KMS-11 (cell line): ENCODE measurements at regions not wholly inside any gene's neighbourhood (a gene's known extent, or its start where the extent isn't known, plus 50 kb on each side); places are given as distances from the start of the nearest gene placed in this dataset.
A peak's percentile ranks its signal among the peaks of the same experiment; 100 is the strongest.

Experiments used
- H2AFZ ChIP-seq: fragments of 200-600 bp; sonication (generic); 2 replicates; pipeline ENCODE4 v1.6.1; 2016; ENCODE audit warnings: antibody characterized with exemption, mixed run types, low read depth
- H3K27ac ChIP-seq: fragments of 200-600 bp; sonication (generic); 2 replicates; pipeline ENCODE4 v1.6.1; 2016; ENCODE audit warnings: mild to moderate bottlenecking, mixed run types
- H3K27me3 ChIP-seq: fragments of 200-600 bp; sonication (generic); 2 replicates; pipeline ENCODE4 v1.6.1; 2017; ENCODE audit warnings: mild to moderate bottlenecking, low read depth, mixed run types, moderate library complexity; ENCODE audit not compliant: insufficient read depth
- H3K36me3 ChIP-seq: fragments of 200-600 bp; sonication (generic); 2 replicates; pipeline ENCODE4 v1.6.1; 2017; ENCODE audit warnings: mild to moderate bottlenecking, mixed run types; ENCODE audit not compliant: insufficient read depth
- H3K4me1 ChIP-seq: fragments of 200-600 bp; sonication (generic); 2 replicates; pipeline ENCODE4 v1.6.1; 2016; ENCODE audit warnings: mild to moderate bottlenecking, low read depth, mixed run types; ENCODE audit not compliant: poor library complexity, severe bottlenecking
- H3K4me2 ChIP-seq: fragments of 200-600 bp; sonication (generic); 2 replicates; pipeline ENCODE4 v1.7.0; 2016; ENCODE audit warnings: mild to moderate bottlenecking, mixed run types
- H3K4me3 ChIP-seq: fragments of 200-600 bp; sonication (generic); IDR thresholded peaks from 2 replicates; pipeline ENCODE4 v1.6.1; 2017; ENCODE audit warnings: low read depth, low read length, mixed read lengths; ENCODE audit not compliant: insufficient read depth
- H3K79me2 ChIP-seq: fragments of 200-600 bp; sonication (generic); 2 replicates; pipeline ENCODE4 v1.6.1; 2016; ENCODE audit warnings: low read depth, mixed run types; ENCODE audit not compliant: insufficient read depth
- H3K9ac ChIP-seq: fragments of 200-600 bp; sonication (generic); 2 replicates; pipeline ENCODE4 v1.6.1; 2016; ENCODE audit warnings: mild to moderate bottlenecking, mixed run types
- H4K20me1 ChIP-seq: fragments of 200-600 bp; sonication (generic); 2 replicates; pipeline ENCODE4 v1.6.1; 2016; ENCODE audit warnings: mild to moderate bottlenecking, mixed run types; ENCODE audit not compliant: insufficient read depth
- TF ChIP-seq, protein P1 (sequence below): fragments of 200-600 bp; sonication (generic); conservative IDR thresholded peaks from 2 replicates; pipeline ENCODE4 v1.6.1; 2017; ENCODE audit warnings: low read depth, mild to moderate bottlenecking, antibody characterized with exemption, low read length, moderate library complexity, mixed read lengths

DNA sequence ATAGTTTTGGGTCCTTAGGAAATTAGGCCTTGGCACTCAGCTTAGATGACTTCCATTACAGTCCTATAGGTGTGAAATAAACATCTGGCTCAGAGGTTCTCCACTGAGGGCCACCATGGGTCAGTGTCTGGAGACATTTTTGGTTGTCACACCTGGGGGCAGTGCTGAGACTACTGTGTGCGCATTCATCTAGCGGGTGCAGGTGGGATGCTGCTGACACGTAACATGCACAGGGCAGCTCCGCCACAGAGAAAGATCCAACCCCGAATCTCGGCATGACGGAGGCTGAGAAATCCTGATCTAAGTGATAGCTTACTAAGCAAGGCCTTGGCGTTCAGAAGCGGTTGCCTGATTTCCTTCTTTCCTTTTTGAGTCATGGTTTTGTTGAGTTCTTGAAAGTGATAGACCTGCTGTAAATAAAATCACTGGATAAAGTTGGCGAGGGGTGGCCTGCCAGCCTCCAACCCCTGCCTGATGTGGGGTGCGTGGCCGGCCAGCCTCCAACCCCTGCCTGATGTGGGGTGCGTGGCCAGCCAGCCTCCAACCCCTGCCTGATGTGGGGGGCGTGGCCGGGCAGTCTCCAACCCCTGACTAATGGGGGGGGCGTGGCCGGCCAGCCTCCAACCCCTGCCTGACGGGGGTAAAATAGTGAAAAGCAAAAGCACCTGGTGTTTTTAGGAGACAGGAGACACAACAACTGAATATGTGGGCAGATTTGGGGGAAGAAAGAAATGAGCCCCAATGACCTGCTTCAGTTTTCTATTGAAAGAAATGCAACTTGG lies 158.1 kb downstream of the CDH26 start:
- H3K4me2 ChIP-seq = no peak overlapping the region
- H4K20me1 ChIP-seq = no peaks in the 10 kb centered on the region
- TF ChIP-seq, protein P1, sequence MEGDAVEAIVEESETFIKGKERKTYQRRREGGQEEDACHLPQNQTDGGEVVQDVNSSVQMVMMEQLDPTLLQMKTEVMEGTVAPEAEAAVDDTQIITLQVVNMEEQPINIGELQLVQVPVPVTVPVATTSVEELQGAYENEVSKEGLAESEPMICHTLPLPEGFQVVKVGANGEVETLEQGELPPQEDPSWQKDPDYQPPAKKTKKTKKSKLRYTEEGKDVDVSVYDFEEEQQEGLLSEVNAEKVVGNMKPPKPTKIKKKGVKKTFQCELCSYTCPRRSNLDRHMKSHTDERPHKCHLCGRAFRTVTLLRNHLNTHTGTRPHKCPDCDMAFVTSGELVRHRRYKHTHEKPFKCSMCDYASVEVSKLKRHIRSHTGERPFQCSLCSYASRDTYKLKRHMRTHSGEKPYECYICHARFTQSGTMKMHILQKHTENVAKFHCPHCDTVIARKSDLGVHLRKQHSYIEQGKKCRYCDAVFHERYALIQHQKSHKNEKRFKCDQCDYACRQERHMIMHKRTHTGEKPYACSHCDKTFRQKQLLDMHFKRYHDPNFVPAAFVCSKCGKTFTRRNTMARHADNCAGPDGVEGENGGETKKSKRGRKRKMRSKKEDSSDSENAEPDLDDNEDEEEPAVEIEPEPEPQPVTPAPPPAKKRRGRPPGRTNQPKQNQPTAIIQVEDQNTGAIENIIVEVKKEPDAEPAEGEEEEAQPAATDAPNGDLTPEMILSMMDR = no peak
- no peak overlapping the region for H3K9ac ChIP-seq
- H3K27me3 ChIP-seq = no peaks in the 10 kb centered on the region
- H3K4me1 ChIP-seq = no peaks in the 10 kb centered on the region
- no peak overlapping the region for H3K27ac ChIP-seq
- no peaks in the 10 kb centered on the region for H3K79me2 ChIP-seq
- H3K36me3 ChIP-seq = no peaks in the 10 kb centered on the region
- no peak overlapping the region for H3K4me3 ChIP-seq
- no peak overlapping the region for H2AFZ ChIP-seq

DNA sequence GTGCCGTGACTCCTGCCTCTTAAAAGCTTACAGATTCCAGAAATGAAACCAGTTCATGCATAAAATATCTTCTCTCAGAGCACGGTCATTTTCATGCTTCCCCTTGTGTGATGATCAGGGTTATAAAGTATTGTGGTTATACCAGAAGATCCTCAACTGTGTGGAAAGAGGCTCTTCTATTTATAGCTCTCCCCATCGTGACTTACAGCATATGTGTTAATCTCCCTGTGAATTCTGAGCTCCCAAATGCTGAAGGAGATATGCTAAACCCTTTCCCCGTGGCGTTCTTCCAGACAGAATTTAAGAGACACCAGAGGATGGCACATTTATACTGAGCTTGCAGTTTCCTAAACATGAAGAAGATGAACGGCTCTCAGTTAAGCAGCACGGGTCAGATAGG lies 158.8 kb downstream of the CDH26 start:
- TF ChIP-seq, protein P1 = no peak
- no peaks in the 10 kb centered on the region for H4K20me1 ChIP-seq
- no peak overlapping the region for H3K4me3 ChIP-seq
- no peak overlapping the region for H3K27ac ChIP-seq
- H3K4me1 ChIP-seq = no peaks in the 10 kb centered on the region
- H3K4me2 ChIP-seq = no peak overlapping the region
- H3K79me2 ChIP-seq = no peaks in the 10 kb centered on the region
- H3K9ac ChIP-seq = no peak overlapping the region
- no peaks in the 10 kb centered on the region for H3K36me3 ChIP-seq
- peak overlapping the region; percentile 8; the same call in 1 of the 2 replicates for H2AFZ ChIP-seq
- H3K27me3 ChIP-seq = no peaks in the 10 kb centered on the region

DNA sequence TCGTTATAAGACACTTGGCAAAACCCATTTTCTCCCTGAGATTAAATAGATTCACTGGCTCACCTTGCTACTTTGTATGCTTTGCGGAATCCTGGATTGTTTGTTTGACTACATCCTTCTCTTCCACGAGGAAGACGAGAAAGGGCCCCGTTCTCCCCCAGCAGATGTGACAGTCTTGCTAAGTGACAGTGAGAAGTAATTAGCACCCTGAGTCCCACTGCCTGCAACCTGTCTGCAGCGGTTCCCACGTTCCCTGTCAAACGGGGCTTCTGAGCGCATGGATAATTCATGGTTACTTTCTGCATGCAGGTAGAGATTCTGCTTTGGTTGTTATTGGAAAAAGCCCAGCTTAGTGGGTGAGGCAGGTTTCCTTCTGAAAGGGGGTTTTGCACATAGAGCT lies 163.7 kb downstream of the CDH26 start:
- Histone ChIP-seq H3K79me2 (no peaks in the 10 kb centered on the region), H3K27ac (no peak overlapping the region), H3K9ac (no peak overlapping the region), H3K36me3 (no peaks in the 10 kb centered on the region), H3K4me2 (no peak overlapping the region), H4K20me1 (no peaks in the 10 kb centered on the region), H3K27me3 (no peaks in the 10 kb centered on the region), H3K4me1 (no peaks in the 10 kb centered on the region), H3K4me3 (no peak overlapping the region), H2AFZ (no peak overlapping the region)
- TF ChIP-seq, protein P1 = no peak

GRCh38 chr20:60122671-60123070 lies 164.4 kb downstream of the CDH26 start:
- no peak overlapping the region for H3K27ac ChIP-seq
- no peaks in the 10 kb centered on the region for H3K4me1 ChIP-seq
- H3K79me2 ChIP-seq = no peaks in the 10 kb centered on the region
- no peaks in the 10 kb centered on the region for H4K20me1 ChIP-seq
- H3K9ac ChIP-seq = no peak overlapping the region
- no peak overlapping the region for H2AFZ ChIP-seq
- TF ChIP-seq, protein P1 = no peak
- H3K27me3 ChIP-seq = no peaks in the 10 kb centered on the region
- no peaks in the 10 kb centered on the region for H3K36me3 ChIP-seq
- H3K4me2 ChIP-seq = no peak overlapping the region
- H3K4me3 ChIP-seq = no peak overlapping the region
